Putamen (tissue), 1 donor: ENCODE measurements at regions not wholly inside any gene's neighbourhood (a gene's known extent, or its start where the extent isn't known, plus 50 kb on each side); places are given as distances from the start of the nearest gene placed in this dataset.

ENCODE experiments used
- DNase-seq: peaks from one replicate; pipeline ENCODE4 v3.0.0-alpha.2; 2016; ENCODE audit warnings: low spot score

DNA sequence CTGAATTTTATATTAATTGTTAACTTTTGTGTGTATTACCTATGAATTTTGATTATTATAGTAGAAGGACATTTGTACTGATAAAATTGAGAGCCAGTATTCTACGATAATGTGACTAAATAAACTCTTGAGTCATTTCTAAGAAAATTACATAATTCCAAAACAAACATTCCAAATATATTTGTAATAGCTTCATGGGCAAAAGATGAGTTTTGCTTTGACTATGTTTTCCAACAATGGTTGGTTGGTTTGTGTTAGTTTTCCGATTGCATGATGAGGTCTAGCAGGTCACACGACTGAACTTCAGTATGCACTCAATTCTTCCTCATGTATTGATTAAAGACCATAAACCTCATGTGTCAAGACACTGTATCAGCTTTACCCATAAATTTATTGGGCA is 71.7 kb upstream of the WDR75 start:
- DNase-seq: no peak

DNA sequence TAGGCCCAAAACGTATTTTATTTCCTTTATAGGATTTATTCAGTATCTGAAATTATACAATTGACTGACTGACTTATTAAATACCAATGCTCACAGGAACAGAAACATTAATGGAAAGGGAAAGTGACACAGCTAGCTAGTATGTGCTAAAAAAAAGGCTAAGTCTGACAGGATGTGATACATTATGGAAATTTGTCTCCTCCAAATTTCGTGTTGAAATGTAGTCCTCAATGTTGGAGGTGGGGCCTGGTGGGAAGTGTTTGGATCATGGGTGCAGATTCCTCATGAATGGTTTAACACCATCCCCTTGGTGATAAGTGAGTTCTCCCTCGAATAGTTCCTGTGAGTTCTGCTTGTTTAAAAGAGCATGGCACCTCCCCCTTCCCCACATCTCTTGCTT is 70.6 kb upstream of the WDR75 start:
- no peak for DNase-seq

DNA sequence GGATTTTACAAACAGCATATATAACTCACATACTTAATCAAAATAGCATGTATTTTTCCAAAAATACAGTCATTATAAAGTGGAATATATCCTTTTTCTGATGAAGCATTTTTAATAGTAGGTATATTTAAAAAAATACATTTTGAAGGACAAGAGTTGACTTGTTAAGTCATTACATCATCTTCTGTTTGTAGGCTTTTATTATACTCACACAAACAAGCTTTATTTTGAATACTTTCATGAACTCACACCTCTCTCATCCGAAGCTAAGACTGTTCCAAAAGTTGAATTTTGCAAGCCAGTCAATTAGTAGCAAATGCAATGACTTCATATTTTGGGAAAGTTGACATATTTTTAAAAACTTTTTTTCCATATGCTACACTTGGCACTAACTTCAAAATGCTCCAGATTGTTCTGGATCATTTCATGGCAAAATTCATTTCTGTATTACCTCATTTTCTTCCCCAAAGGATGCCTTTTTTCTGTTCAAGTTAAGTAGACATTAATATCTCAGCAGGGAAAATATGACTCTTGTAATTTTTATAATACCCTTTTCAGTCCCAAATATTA is 68.5 kb upstream of the WDR75 start:
- DNase-seq: no peak

DNA sequence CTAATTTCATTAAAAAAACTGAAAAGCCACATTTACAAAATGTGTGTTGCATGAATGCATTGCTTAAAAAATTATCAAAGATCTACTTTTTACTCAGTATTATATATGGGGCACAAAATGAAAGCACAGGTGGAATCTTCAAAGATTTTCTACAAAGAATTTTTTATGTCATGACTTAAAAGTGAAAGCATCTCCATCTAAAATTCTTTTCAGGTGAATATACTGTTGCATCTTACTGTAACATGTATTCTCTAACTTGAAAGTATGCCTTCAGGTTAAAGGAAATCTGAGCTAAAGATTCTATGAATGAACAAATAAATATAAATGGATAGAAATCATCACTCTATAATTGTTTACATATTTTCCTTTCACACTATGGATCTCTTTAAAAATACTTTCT is 66.8 kb upstream of the WDR75 start:
- DNase-seq: no peak

DNA sequence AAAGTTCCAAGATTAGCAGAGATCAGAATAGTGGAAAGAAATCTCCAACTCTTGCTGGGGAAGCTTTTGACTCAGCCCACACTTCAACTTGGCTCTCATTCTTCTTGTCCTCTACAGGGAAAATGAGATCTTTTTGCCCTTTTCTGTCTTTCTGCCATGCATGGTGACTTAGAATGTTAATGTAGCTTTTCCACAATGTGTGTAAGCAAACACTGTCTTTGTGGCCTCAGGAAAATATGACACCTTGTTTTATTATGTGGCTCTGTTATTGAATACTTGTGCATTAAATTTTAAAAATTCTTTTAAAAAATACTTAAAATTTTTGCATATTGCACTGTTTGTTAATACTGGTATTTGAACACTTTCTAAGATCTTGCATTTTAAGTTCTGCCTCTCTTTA is 65.4 kb upstream of the WDR75 start:
- no peak for DNase-seq

DNA sequence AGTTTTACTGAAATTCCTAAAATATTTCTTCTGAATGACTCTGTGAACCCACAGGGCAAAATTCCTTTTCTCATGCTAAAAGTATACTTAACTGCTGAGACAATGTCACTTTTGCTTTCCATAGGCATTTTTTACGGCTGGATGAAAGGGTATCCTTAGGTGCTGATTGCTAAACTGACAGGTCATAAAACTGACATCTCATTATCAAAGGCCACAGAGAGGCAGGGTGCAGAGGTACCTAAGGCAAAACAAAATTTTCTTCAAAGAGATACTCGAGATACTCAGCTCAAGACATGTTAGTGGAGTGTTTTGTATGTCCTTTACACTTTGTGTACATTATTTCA is 62.0 kb upstream of the WDR75 start:
- no peak for DNase-seq

DNA sequence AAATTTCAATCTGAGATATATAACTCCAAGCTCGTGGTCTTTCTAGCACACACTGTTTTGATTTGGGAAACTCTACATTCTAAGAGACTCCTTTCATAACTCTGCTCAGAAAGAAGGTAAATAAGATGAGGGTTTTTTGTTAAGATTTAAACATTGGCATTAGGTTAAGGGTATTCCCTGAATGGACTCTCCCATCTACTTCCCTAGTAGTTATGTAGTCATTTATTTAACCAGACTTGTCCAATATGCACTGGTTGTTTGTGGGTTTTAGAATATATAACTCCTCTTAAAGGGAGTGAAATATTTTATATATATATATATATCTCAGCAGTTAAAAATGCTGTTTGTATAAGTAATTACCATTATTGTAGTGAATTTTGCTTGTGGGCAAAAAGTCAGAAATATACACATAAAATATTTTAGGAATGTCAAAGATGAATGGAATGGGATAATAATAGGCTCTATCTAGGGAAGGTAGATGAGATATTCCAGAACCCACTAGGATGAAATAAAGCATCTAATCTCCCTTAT is 61.5 kb upstream of the WDR75 start:
- no peak for DNase-seq

DNA sequence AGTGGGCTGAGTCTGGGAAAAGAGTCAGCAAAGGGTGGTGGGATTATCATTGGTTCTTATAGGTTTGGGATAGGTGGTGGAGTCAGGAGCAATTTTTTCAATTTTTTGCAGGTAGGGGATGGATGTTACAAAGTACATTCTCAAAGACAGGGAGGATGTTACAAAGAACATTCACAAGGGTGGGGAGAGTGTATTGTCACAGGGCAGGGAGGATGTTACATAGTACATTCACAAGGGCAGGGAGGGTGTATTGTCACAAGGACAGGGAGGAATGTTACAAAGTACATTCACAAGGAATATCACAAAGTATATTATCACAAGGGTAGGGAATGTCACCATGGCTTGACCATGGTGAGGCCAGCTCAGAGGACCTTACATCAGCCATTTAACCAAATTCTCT is 58.6 kb upstream of the WDR75 start:
- DNase-seq: no peak

DNA sequence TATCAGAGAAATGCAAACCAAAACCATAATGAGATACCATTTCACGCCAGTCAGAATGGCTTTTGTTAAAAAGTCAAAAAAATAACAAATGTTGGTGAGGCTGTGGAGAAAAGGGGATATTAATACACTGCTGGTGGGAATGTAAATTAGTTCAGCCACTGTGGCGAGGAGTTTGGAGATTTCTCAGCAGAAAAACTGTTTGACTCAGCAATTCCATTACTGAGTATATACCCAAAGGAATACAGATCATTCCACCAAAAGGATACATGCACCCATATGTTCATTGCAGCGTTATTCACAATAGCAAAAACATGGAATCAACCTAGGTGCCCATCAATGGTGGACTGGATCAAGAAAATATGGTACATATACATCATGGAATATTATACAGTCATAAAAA is 54.5 kb upstream of the WDR75 start:
- no peak for DNase-seq

DNA sequence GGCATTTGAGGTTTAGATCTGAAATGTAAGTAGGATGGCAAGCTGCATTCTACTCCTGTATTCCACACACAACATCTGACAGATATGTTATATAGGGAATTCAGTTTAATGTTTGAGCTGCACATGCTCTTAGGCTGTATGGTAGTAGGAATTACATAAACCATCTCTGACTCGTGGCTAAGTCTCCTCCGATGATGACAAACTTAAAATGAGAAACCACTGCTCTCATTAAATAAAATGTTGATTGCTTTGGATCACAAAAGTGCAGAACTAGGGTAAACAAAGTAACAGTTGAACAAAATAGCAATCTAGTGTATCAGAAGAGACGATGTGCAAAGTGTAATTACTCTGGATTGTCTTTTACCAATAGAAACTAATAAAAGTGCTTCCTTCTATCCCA is 50.1 kb upstream of the WDR75 start:
- DNase-seq: no peak
